Nephron (organoid): ENCODE measurements at regions not wholly inside any gene's neighbourhood (a gene's known extent, or its start where the extent isn't known, plus 50 kb on each side); places are given as distances from the start of the nearest gene placed in this dataset.

Experiments
- H3K27ac Mint-ChIP-seq, 3 experiments: 2 replicates each; pipeline ENCODE4 v1.8.0; 2020; ENCODE audit warnings: mixed read lengths in 3 of 3, mild to moderate bottlenecking in 2 of 3, moderate library complexity in 1 of 3
- H3K27me3 Mint-ChIP-seq: 2 replicates; pipeline ENCODE4 v1.8.0; 2021; ENCODE audit warnings: low read depth, mild to moderate bottlenecking, moderate library complexity, mixed read lengths
- H3K36me3 Mint-ChIP-seq: 2 replicates; pipeline ENCODE4 v1.8.0; 2020; ENCODE audit warnings: low read depth, mixed read lengths
- H3K4me1 Mint-ChIP-seq: 2 replicates; pipeline ENCODE4 v1.8.0; 2020; ENCODE audit warnings: mixed read lengths
- H3K4me3 Mint-ChIP-seq, 3 experiments: 2 replicates each; pipeline ENCODE4 v1.8.0; 2020; ENCODE audit warnings: mild to moderate bottlenecking in 3 of 3, mixed read lengths in 3 of 3, moderate library complexity in 2 of 3
- H3K9me3 Mint-ChIP-seq: 2 replicates; pipeline ENCODE4 v1.8.0; 2020; ENCODE audit warnings: mixed read lengths
- CTCF ChIP-seq, 3 experiments: fragments of 200-600 bp; sonication (generic); IDR thresholded peaks; one replicate each; pipeline ENCODE4 v1.5.0; 2021; ENCODE audit warnings: antibody characterized with exemption in 3 of 3; ENCODE audit not compliant: unreplicated experiment in 3 of 3

- H3K27ac Mint-ChIP-seq: no peak overlapping the region
- H3K27me3 Mint-ChIP-seq: peaks cover 3% of the 10 kb centered on the region
- H3K9me3 Mint-ChIP-seq: no peaks in the 10 kb centered on the region
- no peak overlapping the region for H3K4me3 Mint-ChIP-seq
- no peaks in the 10 kb centered on the region for H3K36me3 Mint-ChIP-seq
- no peaks in the 10 kb centered on the region for H3K4me1 Mint-ChIP-seq
- no peak for TF ChIP-seq CTCF (IDR thresholded peaks at IDR 0.05; ENCODE audit: unreplicated experiment in 3 of 3)
Measured at GRCh38 chr4:82213485-82214417, 160.0 kb downstream of the HNRNPD start.

- Mint-ChIP-seq H3K4me3 (no peak overlapping the region), H3K4me1 (no peaks in the 10 kb centered on the region), H3K27ac (no peak overlapping the region), H3K9me3 (peaks cover 24% of the 10 kb centered on the region), H3K27me3 (no peaks in the 10 kb centered on the region), H3K36me3 (no peaks in the 10 kb centered on the region)
- peak in 2 of 3 experiments; percentile 28 to 41 for TF ChIP-seq CTCF (IDR thresholded peaks at IDR 0.05; ENCODE audit: unreplicated experiment in 3 of 3)
Measured at GRCh38 chr4:82201805-82202641, 171.8 kb downstream of the HNRNPD start.

GRCh38 chr4:82201303-82201702 is 172.5 kb downstream of the HNRNPD start:
- Mint-ChIP-seq H3K27me3 (no peaks in the 10 kb centered on the region), H3K4me3 (no peak overlapping the region), H3K9me3 (peaks cover 19% of the 10 kb centered on the region), H3K27ac (no peak overlapping the region), H3K4me1 (no peaks in the 10 kb centered on the region), H3K36me3 (no peaks in the 10 kb centered on the region)
- no peak for TF ChIP-seq CTCF (IDR thresholded peaks at IDR 0.05; ENCODE audit: unreplicated experiment in 3 of 3)

- no peak for TF ChIP-seq CTCF (IDR thresholded peaks at IDR 0.05; ENCODE audit: unreplicated experiment in 3 of 3)
- no peaks in the 10 kb centered on the region for H3K27me3 Mint-ChIP-seq
- no peak overlapping the region for H3K27ac Mint-ChIP-seq
- no peaks in the 10 kb centered on the region for H3K36me3 Mint-ChIP-seq
- H3K4me1 Mint-ChIP-seq: no peaks in the 10 kb centered on the region
- H3K4me3 Mint-ChIP-seq: no peak overlapping the region
- peaks cover 12% of the 10 kb centered on the region for H3K9me3 Mint-ChIP-seq
Measured at GRCh38 chr4:82200046-82200445, 173.7 kb downstream of the HNRNPD start.

- no peaks in the 10 kb centered on the region for H3K36me3 Mint-ChIP-seq
- H3K9me3 Mint-ChIP-seq: no peaks in the 10 kb centered on the region
- TF ChIP-seq CTCF (IDR thresholded peaks at IDR 0.05; ENCODE audit: unreplicated experiment in 3 of 3): no peak
- H3K4me1 Mint-ChIP-seq: no peaks in the 10 kb centered on the region
- no peaks in the 10 kb centered on the region for H3K27me3 Mint-ChIP-seq
- H3K27ac Mint-ChIP-seq: no peak overlapping the region
- H3K4me3 Mint-ChIP-seq: no peak overlapping the region
Measured at GRCh38 chr4:82194329-82194728, 179.5 kb downstream of the HNRNPD start.
